ENCODE measurements at regions not wholly inside any gene's neighbourhood (a gene's known extent, or its start where the extent isn't known, plus 50 kb on each side); places are given as distances from the start of the nearest gene placed in this dataset.

- TF ChIP-seq SMAD1 (IDR thresholded peaks at IDR 0.05; ENCODE audit: low read depth, partially characterized antibody) (no peak), E2F8 (IDR thresholded peaks at IDR 0.05; ENCODE audit: low read depth, partially characterized antibody) (no peak), CUX1 (IDR thresholded peaks at IDR 0.05; ENCODE audit: insufficient replicate concordance, low read depth, low read length) (no peak), CEBPB (IDR thresholded peaks at IDR 0.05; ENCODE audit: borderline replicate concordance in 1 of 2, low read depth in 2 of 2, low read length in 2 of 2) (no peak)
Observed at GRCh38 chr5:74013222-74013621, 387.2 kb downstream of the ARHGEF28 start (continued).

- 0% methylated on average over 1 of the region's 1 CpG for WGBS (ENCODE audit: insufficient coverage, insufficient replicate concordance, low lambda C conversion rate, missing lambda C conversion rate)
- H3K9me3 ChIP-seq (replicated peaks; ENCODE audit: control insufficient read depth, insufficient read depth, low read length): no peaks in the 10 kb centered on the region
- no peak overlapping the region for H3K4me2 ChIP-seq (ENCODE audit: control insufficient read depth, insufficient read depth)
- no peak overlapping the region for H3K4me3 ChIP-seq
- H3K4me1 ChIP-seq (ENCODE audit: control insufficient read depth, insufficient read depth, low read length): no peaks in the 10 kb centered on the region
- CTCF ChIA-PET: no interaction called here
- RAD21 ChIA-PET (ENCODE audit: unreplicated experiment): no interaction called here
- no TSS peak for BruUV-seq (replicated peaks)
- ATAC-seq (no peak), FAIRE-seq (no peak), DNase-seq (ENCODE audit: low read depth, low spot score) (no peak)
- peaks cover 0 to 3% of the 10 kb centered on the region in 2 experiments; a peak in 1 of 4 replicates for H3K27me3 ChIP-seq (replicated peaks in 1 of 2; ENCODE audit: control insufficient read depth in 2 of 2, insufficient read depth in 2 of 2, low read length in 1 of 2)
- SMC1A ChIA-PET (ENCODE audit: uncharacterized antibody, unreplicated experiment): no interaction called here
- no peak overlapping the region for H2AFZ ChIP-seq (ENCODE audit: control insufficient read depth, low read depth, low read length)
- no peaks in the 10 kb centered on the region for H3K79me2 ChIP-seq (ENCODE audit: control insufficient read depth, insufficient read depth, low read length)
- no peaks in the 10 kb centered on the region for H4K20me1 ChIP-seq (ENCODE audit: control insufficient read depth, insufficient read depth)
- in situ Hi-C loops (cut with MboI) (no loop called here), intact Hi-C loops (cut with micrococcal nuclease; ENCODE audit: unreplicated experiment) (no loop called here)
- no peaks in the 10 kb centered on the region for H3K36me3 ChIP-seq (ENCODE audit: control insufficient read depth in 2 of 2, insufficient read depth in 2 of 2, low read length in 1 of 2)
- H3K9ac ChIP-seq (ENCODE audit: control insufficient read depth, insufficient read depth, low read length): no peak overlapping the region
- POLR2A ChIA-PET: no interaction called here
- TF ChIP-seq ZBTB33 (IDR thresholded peaks at IDR 0.05) (no peak), TBL1XR1 (IDR thresholded peaks at IDR 0.05; ENCODE audit: low read depth, low read length) (no peak), PAX5 (IDR thresholded peaks at IDR 0.05; ENCODE audit: borderline replicate concordance, low read depth, low read length) (no peak), ZBED1 (IDR thresholded peaks at IDR 0.05; ENCODE audit: borderline replicate concordance) (no peak), IRF4 (IDR thresholded peaks at IDR 0.05; ENCODE audit: low read depth, low read length) (no peak)
- no peak overlapping the region for H3K27ac ChIP-seq (ENCODE audit: control insufficient read depth, insufficient read depth)
Observed at GRCh38 chr5:74009502-74009901, 383.5 kb downstream of the ARHGEF28 start.
